WERI-Rb-1 (cell line): ENCODE measurements at regions not wholly inside any gene's neighbourhood (a gene's known extent, or its start where the extent isn't known, plus 50 kb on each side); places are given as distances from the start of the nearest gene placed in this dataset.

ENCODE experiments used
- DNase-seq: peaks from one replicate; pipeline ENCODE4 v3.0.0-alpha.2; 2020
- H3K27ac ChIP-seq: fragments of 250-450 bp; sonication (Bioruptor Pico); 2 replicates; pipeline ENCODE4 v1.5.1; 2020; ENCODE audit warnings: mild to moderate bottlenecking, moderate library complexity
- H3K27me3 ChIP-seq: fragments of 250-450 bp; sonication (Bioruptor Pico); 2 replicates; pipeline ENCODE4 v1.5.1; 2021; ENCODE audit warnings: mild to moderate bottlenecking, low read depth, moderate library complexity; ENCODE audit not compliant: insufficient read depth, severe bottlenecking
- H3K36me3 ChIP-seq: fragments of 250-450 bp; sonication (Bioruptor Pico); 2 replicates; pipeline ENCODE4 v1.5.1; 2020; ENCODE audit warnings: mild to moderate bottlenecking, moderate library complexity
- H3K4me3 ChIP-seq: 2 replicates; pipeline ENCODE4 v1.5.1; 2011; ENCODE audit warnings: low read depth, mild to moderate bottlenecking, control low read depth, low read length
- H3K9me3 ChIP-seq: fragments of 250-450 bp; sonication (Bioruptor Pico); 2 replicates; pipeline ENCODE4 v1.5.1; 2021; ENCODE audit warnings: mild to moderate bottlenecking, moderate library complexity; ENCODE audit not compliant: severe bottlenecking
- TF ChIP-seq, protein P1 (sequence below): IDR thresholded peaks from 2 replicates; pipeline ENCODE4 v1.5.1; 2011; ENCODE audit warnings: low read depth, mild to moderate bottlenecking, control low read depth, inconsistent platforms, low read length

DNA sequence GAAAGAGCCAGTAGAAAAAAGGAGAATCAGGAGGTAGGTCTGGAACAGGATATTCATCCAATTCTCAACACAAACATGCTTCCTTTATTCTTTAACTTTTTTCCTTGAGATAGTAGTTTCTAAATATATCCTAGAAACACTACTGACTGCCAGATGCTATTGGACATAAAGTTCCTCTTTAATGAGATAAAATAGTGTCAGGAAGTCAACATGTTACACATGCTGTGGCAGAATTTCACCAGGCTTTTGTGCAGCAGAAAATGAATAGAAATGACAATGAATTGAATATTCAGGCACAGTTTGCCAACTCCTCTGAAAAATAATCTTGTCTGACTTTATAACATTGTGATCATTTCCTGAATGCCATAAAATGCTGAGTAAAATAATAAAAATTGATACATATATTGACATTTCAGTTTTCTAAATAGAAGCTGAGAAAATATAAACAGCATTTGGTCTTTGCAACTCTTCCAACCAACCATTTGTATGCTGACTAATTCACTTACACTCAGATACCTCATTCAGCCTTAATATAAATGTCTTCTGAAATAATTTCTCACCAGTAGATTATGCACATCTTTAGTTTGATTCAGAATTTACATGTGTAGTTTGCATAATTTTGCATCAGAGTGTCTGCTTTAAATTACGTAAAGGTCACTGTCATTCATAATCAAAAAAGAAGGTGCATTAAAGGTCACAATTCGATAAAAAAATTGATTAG, 486.1 kb upstream of the ADGRL2 start:
- TF ChIP-seq, protein P1, sequence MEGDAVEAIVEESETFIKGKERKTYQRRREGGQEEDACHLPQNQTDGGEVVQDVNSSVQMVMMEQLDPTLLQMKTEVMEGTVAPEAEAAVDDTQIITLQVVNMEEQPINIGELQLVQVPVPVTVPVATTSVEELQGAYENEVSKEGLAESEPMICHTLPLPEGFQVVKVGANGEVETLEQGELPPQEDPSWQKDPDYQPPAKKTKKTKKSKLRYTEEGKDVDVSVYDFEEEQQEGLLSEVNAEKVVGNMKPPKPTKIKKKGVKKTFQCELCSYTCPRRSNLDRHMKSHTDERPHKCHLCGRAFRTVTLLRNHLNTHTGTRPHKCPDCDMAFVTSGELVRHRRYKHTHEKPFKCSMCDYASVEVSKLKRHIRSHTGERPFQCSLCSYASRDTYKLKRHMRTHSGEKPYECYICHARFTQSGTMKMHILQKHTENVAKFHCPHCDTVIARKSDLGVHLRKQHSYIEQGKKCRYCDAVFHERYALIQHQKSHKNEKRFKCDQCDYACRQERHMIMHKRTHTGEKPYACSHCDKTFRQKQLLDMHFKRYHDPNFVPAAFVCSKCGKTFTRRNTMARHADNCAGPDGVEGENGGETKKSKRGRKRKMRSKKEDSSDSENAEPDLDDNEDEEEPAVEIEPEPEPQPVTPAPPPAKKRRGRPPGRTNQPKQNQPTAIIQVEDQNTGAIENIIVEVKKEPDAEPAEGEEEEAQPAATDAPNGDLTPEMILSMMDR, result no peak

DNA sequence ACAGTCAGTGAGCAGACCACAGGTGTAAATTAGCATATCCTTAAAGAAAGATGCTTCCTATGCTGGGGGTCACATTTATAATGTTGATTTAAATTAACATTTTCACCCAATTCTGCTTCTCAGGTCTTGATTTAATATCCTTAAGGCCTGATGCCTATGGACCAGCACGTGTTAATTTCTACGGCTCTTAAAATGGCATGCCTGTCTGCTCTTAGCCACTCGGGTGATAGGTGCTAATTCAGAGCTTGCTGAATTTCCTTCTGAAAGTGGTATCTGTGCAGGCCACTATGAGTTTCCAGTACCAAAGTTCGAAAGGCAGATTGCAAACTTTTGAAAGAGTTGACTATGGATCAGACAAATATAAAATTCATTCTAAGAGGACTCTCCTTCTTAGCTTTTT, 487.4 kb upstream of the ADGRL2 start:
- no peak for DNase-seq
- Histone ChIP-seq H3K27me3 (no peaks in the 10 kb centered on the region), H3K36me3 (no peaks in the 10 kb centered on the region), H3K9me3 (no peaks in the 10 kb centered on the region), H3K27ac (no peak overlapping the region), H3K4me3 (no peak overlapping the region)
- TF ChIP-seq, protein P1, result no peak

More for the DNA sequence above, 486.1 kb upstream of the ADGRL2 start:
- no peaks in the 10 kb centered on the region for H3K36me3 ChIP-seq
- no peak for DNase-seq
- no peak overlapping the region for H3K4me3 ChIP-seq
- H3K27me3 ChIP-seq, result no peaks in the 10 kb centered on the region
- no peak overlapping the region for H3K27ac ChIP-seq
- no peaks in the 10 kb centered on the region for H3K9me3 ChIP-seq

DNA sequence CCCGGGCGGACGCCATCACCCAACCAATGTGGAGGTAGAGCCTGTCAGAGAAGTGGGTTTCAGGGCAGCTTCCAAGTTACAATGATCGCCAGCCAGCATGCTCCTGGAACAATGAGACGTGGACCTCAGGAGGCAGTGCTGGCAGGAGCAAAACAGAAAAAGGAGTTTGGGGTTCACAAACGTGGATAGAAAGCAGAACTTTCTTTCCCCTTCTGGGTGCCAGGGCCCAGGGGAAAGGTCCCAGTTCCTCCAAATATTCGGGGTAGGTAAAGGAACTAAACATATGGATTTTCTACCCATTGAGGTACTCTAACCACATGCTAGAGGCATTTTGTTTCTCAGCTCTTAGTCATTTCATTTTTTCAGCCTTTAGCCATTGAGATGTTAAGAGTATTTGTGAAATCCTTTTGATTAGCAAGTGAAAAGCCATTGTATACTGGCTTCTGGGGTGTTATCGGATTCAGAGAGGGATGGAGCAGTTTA, 488.4 kb upstream of the ADGRL2 start:
- H3K36me3 ChIP-seq, result no peaks in the 10 kb centered on the region
- no peak overlapping the region for H3K27ac ChIP-seq
- H3K9me3 ChIP-seq, result no peaks in the 10 kb centered on the region
- no peaks in the 10 kb centered on the region for H3K27me3 ChIP-seq
- TF ChIP-seq, protein P1, result no peak
- no peak overlapping the region for H3K4me3 ChIP-seq
- no peak for DNase-seq

DNA sequence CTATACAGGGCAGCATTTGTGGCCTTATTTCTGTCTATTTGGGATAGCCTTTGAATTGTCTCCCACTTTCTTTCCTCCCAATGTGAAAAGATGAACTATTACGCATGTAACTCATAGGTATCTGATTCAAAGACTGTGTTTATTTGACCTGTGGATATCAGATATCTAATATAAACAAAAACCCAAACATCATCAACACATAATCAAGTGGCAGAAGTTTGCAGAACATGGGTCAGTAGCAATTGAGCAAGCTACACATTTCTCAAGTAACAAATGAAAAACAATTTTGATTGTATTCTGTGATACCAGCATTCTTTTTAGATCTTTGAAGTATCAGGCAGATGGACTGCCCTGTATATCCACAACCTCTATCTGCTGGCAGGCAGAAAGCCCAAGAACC, 490.5 kb upstream of the ADGRL2 start:
- no peaks in the 10 kb centered on the region for H3K36me3 ChIP-seq
- H3K4me3 ChIP-seq, result no peak overlapping the region
- H3K9me3 ChIP-seq, result no peaks in the 10 kb centered on the region
- TF ChIP-seq, protein P1, result no peak
- no peaks in the 10 kb centered on the region for H3K27me3 ChIP-seq
- DNase-seq, result no peak
- H3K27ac ChIP-seq, result no peak overlapping the region

DNA sequence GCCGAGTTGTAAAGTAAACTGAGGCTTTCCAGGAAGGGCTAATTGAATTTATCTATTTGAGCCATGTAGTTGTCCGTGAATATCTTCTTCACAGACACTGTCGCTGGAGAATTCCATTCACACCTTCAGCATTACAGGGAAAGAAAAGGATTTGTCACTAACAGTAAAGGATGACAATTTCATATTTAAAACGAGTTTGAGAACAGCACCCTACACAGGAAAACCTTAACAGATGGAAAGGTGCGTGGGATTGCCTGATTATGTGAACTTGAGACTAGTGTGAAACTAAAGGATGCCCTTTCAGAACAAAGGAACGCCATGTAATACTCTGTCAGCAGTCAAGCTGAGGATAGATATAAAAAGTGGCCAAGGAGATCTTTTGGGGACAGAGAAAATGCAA, 492.5 kb upstream of the ADGRL2 start:
- DNase-seq, result no peak
- TF ChIP-seq, protein P1, result no peak
- Histone ChIP-seq H3K27ac (no peak overlapping the region), H3K27me3 (no peaks in the 10 kb centered on the region), H3K9me3 (no peaks in the 10 kb centered on the region), H3K4me3 (no peak overlapping the region), H3K36me3 (no peaks in the 10 kb centered on the region)

DNA sequence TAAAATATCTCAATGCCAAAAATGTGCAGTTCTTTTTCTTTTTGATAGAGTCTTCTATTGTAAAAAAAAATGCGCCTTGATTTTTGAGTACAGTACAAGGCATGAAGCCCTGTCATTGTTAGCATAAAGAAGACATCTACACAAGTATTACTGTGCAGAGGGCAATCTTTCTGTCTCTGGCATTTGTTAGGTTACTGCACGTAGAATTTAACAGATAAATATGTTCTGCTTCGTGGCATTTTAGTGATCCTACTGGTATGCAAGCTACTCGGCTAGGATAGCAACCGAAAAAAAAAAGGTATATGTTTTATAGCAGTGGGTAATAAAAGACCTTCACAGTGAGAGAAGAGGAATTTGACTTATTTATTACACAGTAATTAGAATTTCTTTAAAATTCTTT, 492.9 kb upstream of the ADGRL2 start:
- Histone ChIP-seq H3K27ac (no peak overlapping the region), H3K9me3 (no peaks in the 10 kb centered on the region), H3K27me3 (no peaks in the 10 kb centered on the region), H3K36me3 (no peaks in the 10 kb centered on the region), H3K4me3 (no peak overlapping the region)
- TF ChIP-seq, protein P1, result no peak
- no peak for DNase-seq
